Astrocyte (in vitro differentiated cells and primary cell): ENCODE measurements at regions not wholly inside any gene's neighbourhood (a gene's known extent, or its start where the extent isn't known, plus 50 kb on each side); places are given as distances from the start of the nearest gene placed in this dataset.

Experiments
- CTCF ChIP-seq: IDR thresholded peaks from 2 replicates; pipeline ENCODE4 v1.5.1; 2011; ENCODE audit warnings: low read depth, mild to moderate bottlenecking, inconsistent platforms, low read length, moderate library complexity; ENCODE audit not compliant: insufficient read depth
- EZH2 ChIP-seq: IDR thresholded peaks from 2 replicates; pipeline ENCODE4 v1.6.1; 2012; ENCODE audit warnings: mild to moderate bottlenecking, low read length, inconsistent platforms; ENCODE audit not compliant: insufficient read depth

- no peak for TF ChIP-seq CTCF
- TF ChIP-seq EZH2: no peak
Observed at GRCh38 chr4:164058776-164059445, 564.4 kb downstream of the TMA16 start.
